ENCODE measurements at regions not wholly inside any gene's neighbourhood (a gene's known extent, or its start where the extent isn't known, plus 50 kb on each side); places are given as distances from the start of the nearest gene placed in this dataset.

DNA sequence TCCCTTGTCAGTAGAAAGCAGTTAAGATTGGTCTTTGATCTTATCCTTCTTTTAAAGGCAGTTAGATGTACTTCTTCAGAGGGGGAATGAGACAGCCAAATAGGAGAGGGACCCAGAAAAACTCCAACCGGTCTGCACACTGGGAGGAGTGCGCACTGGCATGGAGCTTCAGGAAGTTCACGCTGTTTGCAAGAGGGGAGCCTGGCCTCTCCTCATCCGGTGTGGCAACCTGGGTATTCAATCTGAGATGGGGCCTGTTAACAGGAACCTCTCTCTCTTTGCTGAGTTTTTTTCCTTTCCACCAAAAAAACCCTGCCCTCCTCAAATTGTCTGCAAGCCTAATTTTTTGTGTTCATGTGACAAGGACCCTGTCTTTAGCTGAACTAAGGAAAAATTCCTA, 162.5 kb upstream of the OLIG3 start:
- H3K9ac ChIP-seq (ENCODE audit: insufficient read depth, low read length): no peak overlapping the region
- no peak for DNase-seq (ENCODE audit: low read depth in 2 of 2)
- no peaks in the 10 kb centered on the region for H4K20me1 ChIP-seq (ENCODE audit: control insufficient read depth, extremely low read depth, insufficient read depth, low read length)
- no peak overlapping the region for H3K4me3 ChIP-seq (replicated peaks in 1 of 4; ENCODE audit: control extremely low read depth in 1 of 4, insufficient read depth in 1 of 4, low read depth in 3 of 4, low read length in 4 of 4)
- TF ChIP-seq EZH2 (IDR thresholded peaks at IDR 0.05; ENCODE audit: low read length, missing control alignments): no peak
- TF ChIP-seq, protein P1, sequence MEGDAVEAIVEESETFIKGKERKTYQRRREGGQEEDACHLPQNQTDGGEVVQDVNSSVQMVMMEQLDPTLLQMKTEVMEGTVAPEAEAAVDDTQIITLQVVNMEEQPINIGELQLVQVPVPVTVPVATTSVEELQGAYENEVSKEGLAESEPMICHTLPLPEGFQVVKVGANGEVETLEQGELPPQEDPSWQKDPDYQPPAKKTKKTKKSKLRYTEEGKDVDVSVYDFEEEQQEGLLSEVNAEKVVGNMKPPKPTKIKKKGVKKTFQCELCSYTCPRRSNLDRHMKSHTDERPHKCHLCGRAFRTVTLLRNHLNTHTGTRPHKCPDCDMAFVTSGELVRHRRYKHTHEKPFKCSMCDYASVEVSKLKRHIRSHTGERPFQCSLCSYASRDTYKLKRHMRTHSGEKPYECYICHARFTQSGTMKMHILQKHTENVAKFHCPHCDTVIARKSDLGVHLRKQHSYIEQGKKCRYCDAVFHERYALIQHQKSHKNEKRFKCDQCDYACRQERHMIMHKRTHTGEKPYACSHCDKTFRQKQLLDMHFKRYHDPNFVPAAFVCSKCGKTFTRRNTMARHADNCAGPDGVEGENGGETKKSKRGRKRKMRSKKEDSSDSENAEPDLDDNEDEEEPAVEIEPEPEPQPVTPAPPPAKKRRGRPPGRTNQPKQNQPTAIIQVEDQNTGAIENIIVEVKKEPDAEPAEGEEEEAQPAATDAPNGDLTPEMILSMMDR (conservative IDR thresholded peaks at IDR 0.05 in 1 of 2, IDR thresholded peaks at IDR 0.05 in 1 of 2; ENCODE audit: low read depth in 1 of 2, low read length in 2 of 2): no peak
- H3K9me3 ChIP-seq (ENCODE audit: control insufficient read depth, insufficient read depth, low read depth, low read length): no peaks in the 10 kb centered on the region
- H3K27me3 ChIP-seq (ENCODE audit: control insufficient read depth, insufficient read depth, low read length): no peaks in the 10 kb centered on the region
- no peaks in the 10 kb centered on the region for H3K4me1 ChIP-seq (ENCODE audit: control insufficient read depth, extremely low read depth, insufficient read depth, low read length)
- H2AFZ ChIP-seq (ENCODE audit: low read length): no peak overlapping the region
- no peaks in the 10 kb centered on the region for H3K36me3 ChIP-seq (ENCODE audit: control insufficient read depth, insufficient read depth, low read length)
- no peak overlapping the region for H3K27ac ChIP-seq (ENCODE audit: insufficient read depth, low read length)
- no peak overlapping the region for H3K4me2 ChIP-seq (ENCODE audit: extremely low read depth, insufficient read depth, low read length)
- no peaks in the 10 kb centered on the region for H3K79me2 ChIP-seq (ENCODE audit: control insufficient read depth, insufficient read depth, low read length)

DNA sequence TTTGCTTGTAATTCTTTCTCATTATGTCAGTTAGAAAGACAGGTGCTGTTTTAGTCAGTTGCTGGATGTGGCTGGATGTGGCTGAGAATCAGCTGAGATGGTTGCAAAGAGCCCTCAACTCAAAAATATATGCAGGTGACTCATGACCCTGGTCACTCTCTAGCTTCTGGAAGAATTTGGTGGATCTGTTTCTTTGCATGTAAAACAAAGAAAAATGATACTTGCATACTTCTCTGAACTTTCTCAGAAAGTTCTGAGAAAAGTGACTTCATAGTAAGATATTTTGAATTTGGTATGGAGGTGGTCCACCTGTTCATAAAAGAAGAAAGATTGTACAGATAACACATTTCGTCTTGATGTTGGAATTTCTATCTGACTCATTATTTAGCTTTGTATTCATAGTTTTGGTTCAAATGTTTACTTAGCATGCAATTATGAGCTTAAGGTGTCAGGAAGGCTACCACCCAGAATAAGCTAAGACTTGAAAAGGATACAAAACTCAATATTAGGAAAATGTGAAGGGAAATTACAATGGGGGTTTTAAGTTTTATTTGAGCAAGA, 163.2 kb upstream of the OLIG3 start:
- Histone ChIP-seq H4K20me1 (ENCODE audit: control insufficient read depth, extremely low read depth, insufficient read depth, low read length) (no peaks in the 10 kb centered on the region), H3K4me1 (ENCODE audit: control insufficient read depth, extremely low read depth, insufficient read depth, low read length) (no peaks in the 10 kb centered on the region), H3K4me2 (ENCODE audit: extremely low read depth, insufficient read depth, low read length) (no peak overlapping the region), H3K4me3 (replicated peaks in 1 of 4; ENCODE audit: control extremely low read depth in 1 of 4, insufficient read depth in 1 of 4, low read depth in 3 of 4, low read length in 4 of 4) (no peak overlapping the region), H3K27me3 (ENCODE audit: control insufficient read depth, insufficient read depth, low read length) (no peaks in the 10 kb centered on the region), H3K9ac (ENCODE audit: insufficient read depth, low read length) (no peak overlapping the region), H2AFZ (ENCODE audit: low read length) (no peak overlapping the region), H3K27ac (ENCODE audit: insufficient read depth, low read length) (no peak overlapping the region), H3K79me2 (ENCODE audit: control insufficient read depth, insufficient read depth, low read length) (no peaks in the 10 kb centered on the region), H3K9me3 (ENCODE audit: control insufficient read depth, insufficient read depth, low read depth, low read length) (no peaks in the 10 kb centered on the region), H3K36me3 (ENCODE audit: control insufficient read depth, insufficient read depth, low read length) (no peaks in the 10 kb centered on the region)
- TF ChIP-seq EZH2 (IDR thresholded peaks at IDR 0.05; ENCODE audit: low read length, missing control alignments): no peak
- TF ChIP-seq, protein P1 (conservative IDR thresholded peaks at IDR 0.05 in 1 of 2, IDR thresholded peaks at IDR 0.05 in 1 of 2; ENCODE audit: low read depth in 1 of 2, low read length in 2 of 2): no peak
- DNase-seq (ENCODE audit: low read depth in 2 of 2): no peak

DNA sequence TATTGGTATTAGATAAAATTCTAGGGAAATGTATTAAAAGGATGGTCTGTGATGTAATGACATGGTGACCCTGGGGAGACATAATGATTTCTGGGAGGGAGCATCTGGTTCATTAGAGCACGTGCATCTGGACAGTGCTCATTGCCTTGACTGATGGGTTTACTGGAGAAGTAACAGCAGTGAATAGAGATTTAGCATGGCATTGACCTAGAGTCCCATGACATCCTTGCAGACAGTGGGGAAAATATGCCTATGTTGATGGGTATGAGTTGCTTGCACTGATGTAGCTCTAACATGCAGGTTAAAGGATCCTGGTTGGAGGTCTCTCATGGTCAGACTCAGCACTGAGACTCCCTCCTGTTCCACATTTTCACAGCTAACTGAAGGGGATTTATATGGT, 164.1 kb upstream of the OLIG3 start:
- TF ChIP-seq EZH2 (IDR thresholded peaks at IDR 0.05; ENCODE audit: low read length, missing control alignments): no peak
- TF ChIP-seq, protein P1 (conservative IDR thresholded peaks at IDR 0.05 in 1 of 2, IDR thresholded peaks at IDR 0.05 in 1 of 2; ENCODE audit: low read depth in 1 of 2, low read length in 2 of 2): no peak
- Histone ChIP-seq H3K27me3 (ENCODE audit: control insufficient read depth, insufficient read depth, low read length) (no peaks in the 10 kb centered on the region), H3K4me1 (ENCODE audit: control insufficient read depth, extremely low read depth, insufficient read depth, low read length) (no peaks in the 10 kb centered on the region), H3K79me2 (ENCODE audit: control insufficient read depth, insufficient read depth, low read length) (no peaks in the 10 kb centered on the region), H2AFZ (ENCODE audit: low read length) (no peak overlapping the region), H3K36me3 (ENCODE audit: control insufficient read depth, insufficient read depth, low read length) (no peaks in the 10 kb centered on the region), H3K27ac (ENCODE audit: insufficient read depth, low read length) (no peak overlapping the region), H3K9me3 (ENCODE audit: control insufficient read depth, insufficient read depth, low read depth, low read length) (no peaks in the 10 kb centered on the region), H3K4me2 (ENCODE audit: extremely low read depth, insufficient read depth, low read length) (no peak overlapping the region), H4K20me1 (ENCODE audit: control insufficient read depth, extremely low read depth, insufficient read depth, low read length) (no peaks in the 10 kb centered on the region), H3K4me3 (replicated peaks in 1 of 4; ENCODE audit: control extremely low read depth in 1 of 4, insufficient read depth in 1 of 4, low read depth in 3 of 4, low read length in 4 of 4) (no peak overlapping the region), H3K9ac (ENCODE audit: insufficient read depth, low read length) (no peak overlapping the region)
- no peak for DNase-seq (ENCODE audit: low read depth in 2 of 2)
